Astrocyte of the spinal cord (primary cell): ENCODE measurements at regions not wholly inside any gene's neighbourhood (a gene's known extent, or its start where the extent isn't known, plus 50 kb on each side); places are given as distances from the start of the nearest gene placed in this dataset.

Experiments used
- DNase-seq: peaks from one replicate; pipeline ENCODE4 v3.0.0; 2011; ENCODE audit warnings: low read depth, low spot score
- H3K4me3 ChIP-seq: 2 replicates; pipeline ENCODE4 v1.5.1; 2011; ENCODE audit warnings: low read depth, mild to moderate bottlenecking, low read length, moderate library complexity
- in situ Hi-C: cut with HindIII; loops from 2 replicates; pipeline ENCODE4 v1.10.0; 2017; ENCODE audit warnings: low sequenced_read_pairs
- TF ChIP-seq, protein P1 (sequence below): IDR thresholded peaks from 2 replicates; pipeline ENCODE4 v1.5.1; 2012; ENCODE audit warnings: low read depth, mild to moderate bottlenecking, low read length, inconsistent platforms

DNA sequence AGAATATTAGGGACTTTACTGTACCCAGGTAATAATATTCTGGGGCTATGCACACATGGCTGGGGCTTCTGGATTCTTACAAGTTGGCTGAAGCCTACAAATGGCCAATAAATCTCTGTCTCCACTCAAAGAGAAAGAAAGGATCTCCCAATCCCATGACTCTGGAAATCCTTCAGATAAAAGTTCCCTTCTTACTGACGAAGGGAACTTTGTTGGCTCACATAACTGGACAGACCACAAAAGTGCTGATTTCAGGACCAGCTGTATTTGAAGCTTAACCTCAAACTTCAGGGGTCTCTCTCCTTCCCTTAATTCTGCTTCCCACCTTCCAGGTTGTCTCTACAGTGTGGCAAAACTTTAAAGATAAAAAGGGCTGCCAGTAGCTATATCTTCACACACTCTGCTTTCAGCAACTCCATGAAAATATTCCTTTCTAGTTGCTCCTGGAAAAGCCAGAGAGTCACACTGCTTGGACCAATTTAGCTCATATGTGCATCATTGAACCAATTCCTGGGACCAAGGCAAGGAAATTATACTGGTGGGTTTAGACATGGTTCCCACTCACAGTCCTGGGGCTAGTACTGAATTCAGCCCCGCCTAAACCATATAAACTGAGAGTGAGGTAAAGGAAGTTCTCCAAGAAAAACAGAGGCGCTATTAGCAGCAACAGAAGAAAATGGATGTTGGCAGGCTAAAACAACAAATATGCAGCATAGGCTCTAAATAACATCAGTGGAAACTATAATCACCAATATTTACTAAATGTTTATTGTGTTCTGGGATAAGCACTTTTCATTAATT, 290.0 kb upstream of the GADL1 start:
- in situ Hi-C loops, result no loop called here
- DNase-seq, result peak; percentile 62
- H3K4me3 ChIP-seq, result no peak overlapping the region
- TF ChIP-seq, protein P1, sequence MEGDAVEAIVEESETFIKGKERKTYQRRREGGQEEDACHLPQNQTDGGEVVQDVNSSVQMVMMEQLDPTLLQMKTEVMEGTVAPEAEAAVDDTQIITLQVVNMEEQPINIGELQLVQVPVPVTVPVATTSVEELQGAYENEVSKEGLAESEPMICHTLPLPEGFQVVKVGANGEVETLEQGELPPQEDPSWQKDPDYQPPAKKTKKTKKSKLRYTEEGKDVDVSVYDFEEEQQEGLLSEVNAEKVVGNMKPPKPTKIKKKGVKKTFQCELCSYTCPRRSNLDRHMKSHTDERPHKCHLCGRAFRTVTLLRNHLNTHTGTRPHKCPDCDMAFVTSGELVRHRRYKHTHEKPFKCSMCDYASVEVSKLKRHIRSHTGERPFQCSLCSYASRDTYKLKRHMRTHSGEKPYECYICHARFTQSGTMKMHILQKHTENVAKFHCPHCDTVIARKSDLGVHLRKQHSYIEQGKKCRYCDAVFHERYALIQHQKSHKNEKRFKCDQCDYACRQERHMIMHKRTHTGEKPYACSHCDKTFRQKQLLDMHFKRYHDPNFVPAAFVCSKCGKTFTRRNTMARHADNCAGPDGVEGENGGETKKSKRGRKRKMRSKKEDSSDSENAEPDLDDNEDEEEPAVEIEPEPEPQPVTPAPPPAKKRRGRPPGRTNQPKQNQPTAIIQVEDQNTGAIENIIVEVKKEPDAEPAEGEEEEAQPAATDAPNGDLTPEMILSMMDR, result no peak

DNA sequence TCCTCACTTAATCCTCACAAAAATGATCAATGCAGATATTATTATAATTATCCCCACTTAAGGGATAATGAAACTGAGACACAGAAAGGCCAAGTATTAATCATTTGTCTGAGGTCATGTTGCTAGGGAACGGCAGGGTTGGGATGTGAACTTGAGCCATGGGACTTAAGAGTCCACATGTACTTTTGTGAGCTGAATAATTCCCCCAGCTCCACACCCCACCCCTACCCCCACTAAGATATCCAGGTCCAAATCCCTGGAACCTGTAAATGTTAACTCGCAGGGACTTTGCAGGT, 290.5 kb upstream of the GADL1 start:
- in situ Hi-C loops, result no loop called here
- H3K4me3 ChIP-seq, result no peak overlapping the region
- peak; percentile 62 for DNase-seq
- TF ChIP-seq, protein P1, result no peak

DNA sequence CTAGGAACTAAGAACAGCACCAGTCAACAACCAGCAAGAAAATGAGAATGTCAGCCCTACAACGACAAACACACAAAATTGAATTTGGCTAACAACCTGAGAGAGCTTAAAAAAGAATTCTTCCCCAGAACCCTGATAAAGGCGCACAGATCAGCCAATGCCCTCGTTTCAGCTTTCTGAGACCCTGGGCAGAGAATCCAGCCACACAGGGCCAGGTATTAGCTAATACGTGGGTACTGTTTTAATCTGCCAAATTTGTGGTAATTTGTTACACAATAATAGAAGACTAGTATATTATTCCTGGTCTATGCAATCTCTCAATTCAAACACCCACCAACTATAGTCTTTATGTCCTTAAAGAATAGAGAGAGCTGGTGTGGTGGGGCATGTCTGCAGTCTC, 291.6 kb upstream of the GADL1 start:
- no peak overlapping the region for H3K4me3 ChIP-seq
- DNase-seq, result no peak
- TF ChIP-seq, protein P1, result no peak
- in situ Hi-C loops, result no loop called here

DNA sequence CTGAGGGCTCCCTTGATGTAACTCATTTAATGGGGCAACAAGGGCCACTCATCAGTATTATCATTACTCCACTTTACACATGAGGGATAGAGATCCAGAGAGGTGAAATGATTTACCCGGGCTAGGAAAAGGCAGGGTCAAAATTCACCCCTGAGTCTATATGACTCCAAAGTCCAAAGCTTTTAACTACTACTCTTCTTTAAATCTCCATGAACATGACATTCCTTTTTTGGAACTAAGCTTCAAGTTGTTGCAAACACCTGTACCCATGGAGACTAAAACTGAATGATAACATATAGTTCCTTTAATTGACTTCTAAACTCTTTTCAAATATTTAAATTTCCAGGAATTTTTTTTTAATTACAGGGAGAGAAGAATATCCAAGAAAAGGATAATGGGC, 292.9 kb upstream of the GADL1 start:
- in situ Hi-C loops, result no loop called here
- TF ChIP-seq, protein P1, result no peak
- H3K4me3 ChIP-seq, result no peak overlapping the region
- no peak for DNase-seq

DNA sequence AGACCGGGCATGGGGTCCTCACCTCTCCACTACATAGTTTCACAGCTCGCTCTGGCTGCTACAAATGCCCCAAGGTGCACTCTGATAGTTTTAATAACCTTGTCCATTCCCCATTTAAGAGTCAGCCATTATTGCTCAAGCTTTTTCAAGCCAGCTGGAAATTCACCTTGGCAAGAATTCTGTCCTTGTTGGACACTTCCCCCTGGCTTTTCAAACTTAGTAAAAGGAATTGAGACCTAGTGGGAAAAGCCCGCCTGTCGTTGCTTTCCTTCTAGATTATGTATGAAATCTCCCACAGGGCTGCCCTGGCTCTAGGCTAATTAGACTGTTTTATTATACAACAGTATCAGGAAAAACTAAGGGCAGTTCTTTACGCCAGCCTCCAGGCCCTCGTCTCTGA, 293.7 kb upstream of the GADL1 start:
- TF ChIP-seq, protein P1, result no peak
- H3K4me3 ChIP-seq, result no peak overlapping the region
- in situ Hi-C loops, result no loop called here
- DNase-seq, result no peak

DNA sequence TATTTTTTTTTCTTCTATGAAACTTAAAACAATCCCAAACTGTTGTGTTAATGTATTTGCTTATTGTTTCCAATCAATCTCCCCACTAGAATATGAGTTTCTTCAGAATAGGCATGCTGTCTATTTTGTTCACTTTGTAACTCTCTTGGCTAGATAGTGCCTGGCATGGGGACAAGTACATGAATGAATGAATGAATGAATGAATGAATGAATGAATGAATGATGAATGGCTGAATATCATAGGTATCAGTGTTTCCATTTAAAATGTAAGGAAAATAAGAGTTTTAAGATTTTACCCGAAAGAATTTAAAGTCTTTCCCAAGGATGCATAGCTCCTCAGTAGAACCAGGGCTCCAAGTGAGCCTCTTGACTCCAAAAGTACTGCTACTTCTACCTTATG, 294.9 kb upstream of the GADL1 start:
- TF ChIP-seq, protein P1, result no peak
- no peak for DNase-seq
- H3K4me3 ChIP-seq, result no peak overlapping the region
- in situ Hi-C loops, result no loop called here
